ENCODE measurements at regions not wholly inside any gene's neighbourhood (a gene's known extent, or its start where the extent isn't known, plus 50 kb on each side); places are given as distances from the start of the nearest gene placed in this dataset.

DNA sequence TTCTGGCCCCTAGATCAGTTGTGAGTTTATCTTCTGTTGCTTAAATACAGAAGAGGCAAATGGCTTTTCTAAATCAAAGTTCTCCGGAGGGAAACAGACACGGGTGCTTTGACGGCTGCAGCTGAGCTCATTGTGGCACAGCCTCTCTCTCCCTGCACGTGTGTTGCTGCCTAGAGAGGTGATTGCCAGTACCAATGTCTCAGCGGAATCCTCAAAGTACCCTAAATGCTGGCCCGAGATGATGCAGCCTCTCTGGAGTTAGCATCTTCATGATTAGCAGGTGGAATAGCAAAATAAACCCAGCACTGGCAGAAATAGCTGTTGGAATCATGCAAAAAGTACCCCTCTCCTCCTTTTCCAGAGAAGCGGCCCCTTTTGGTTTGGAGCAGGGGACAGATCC, 192.2 kb downstream of the PRDM2 start:
- Histone ChIP-seq H3K36me3 (ENCODE audit: low read length) (no peaks in the 10 kb centered on the region), H3K9ac (ENCODE audit: low read length) (no peak overlapping the region), H3K27me3 (ENCODE audit: low read length) (no peaks in the 10 kb centered on the region; the same call in 1 of the 2 replicates), H4K20me1 (ENCODE audit: low read depth, low read length) (no peaks in the 10 kb centered on the region), H3K4me2 (ENCODE audit: low read depth, low read length, poor library complexity, severe bottlenecking) (no peak overlapping the region), H3K27ac (ENCODE audit: low read depth, low read length) (no peak overlapping the region), H3K9me2 (replicated peaks; ENCODE audit: insufficient read depth, low read length) (no peaks in the 10 kb centered on the region), H3K4me3 (ENCODE audit: insufficient read depth, low read length, poor library complexity, severe bottlenecking) (no peak overlapping the region), H2AFZ (ENCODE audit: low read depth, low read length, severe bottlenecking) (no peak overlapping the region), H3K79me2 (ENCODE audit: insufficient read depth, low read length) (no peaks in the 10 kb centered on the region), H3K9me3 (ENCODE audit: insufficient read depth, low read length) (no peaks in the 10 kb centered on the region), H3F3A (ENCODE audit: insufficient read depth) (no peaks in the 10 kb centered on the region)
- TF ChIP-seq EZH2phosphoT487 (conservative IDR thresholded peaks at IDR 0.05; ENCODE audit: low read length) = no peak
- TF ChIP-seq, protein P1, sequence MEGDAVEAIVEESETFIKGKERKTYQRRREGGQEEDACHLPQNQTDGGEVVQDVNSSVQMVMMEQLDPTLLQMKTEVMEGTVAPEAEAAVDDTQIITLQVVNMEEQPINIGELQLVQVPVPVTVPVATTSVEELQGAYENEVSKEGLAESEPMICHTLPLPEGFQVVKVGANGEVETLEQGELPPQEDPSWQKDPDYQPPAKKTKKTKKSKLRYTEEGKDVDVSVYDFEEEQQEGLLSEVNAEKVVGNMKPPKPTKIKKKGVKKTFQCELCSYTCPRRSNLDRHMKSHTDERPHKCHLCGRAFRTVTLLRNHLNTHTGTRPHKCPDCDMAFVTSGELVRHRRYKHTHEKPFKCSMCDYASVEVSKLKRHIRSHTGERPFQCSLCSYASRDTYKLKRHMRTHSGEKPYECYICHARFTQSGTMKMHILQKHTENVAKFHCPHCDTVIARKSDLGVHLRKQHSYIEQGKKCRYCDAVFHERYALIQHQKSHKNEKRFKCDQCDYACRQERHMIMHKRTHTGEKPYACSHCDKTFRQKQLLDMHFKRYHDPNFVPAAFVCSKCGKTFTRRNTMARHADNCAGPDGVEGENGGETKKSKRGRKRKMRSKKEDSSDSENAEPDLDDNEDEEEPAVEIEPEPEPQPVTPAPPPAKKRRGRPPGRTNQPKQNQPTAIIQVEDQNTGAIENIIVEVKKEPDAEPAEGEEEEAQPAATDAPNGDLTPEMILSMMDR (IDR thresholded peaks at IDR 0.05; ENCODE audit: insufficient read depth, low read length, poor library complexity, severe bottlenecking) = no peak

GRCh38 chr1:13892671-13893325, 192.8 kb downstream of the PRDM2 start:
- Histone ChIP-seq H3K9me2 (replicated peaks; ENCODE audit: insufficient read depth, low read length) (no peaks in the 10 kb centered on the region), H2AFZ (ENCODE audit: low read depth, low read length, severe bottlenecking) (no peak overlapping the region), H3K9ac (ENCODE audit: low read length) (no peak overlapping the region), H3K36me3 (ENCODE audit: low read length) (no peaks in the 10 kb centered on the region), H3K27ac (ENCODE audit: low read depth, low read length) (no peak overlapping the region), H3K4me2 (ENCODE audit: low read depth, low read length, poor library complexity, severe bottlenecking) (no peak overlapping the region), H3K4me3 (ENCODE audit: insufficient read depth, low read length, poor library complexity, severe bottlenecking) (no peak overlapping the region), H4K20me1 (ENCODE audit: low read depth, low read length) (no peaks in the 10 kb centered on the region), H3K79me2 (ENCODE audit: insufficient read depth, low read length) (no peaks in the 10 kb centered on the region), H3K9me3 (ENCODE audit: insufficient read depth, low read length) (no peaks in the 10 kb centered on the region), H3F3A (ENCODE audit: insufficient read depth) (no peaks in the 10 kb centered on the region), H3K27me3 (ENCODE audit: low read length) (no peaks in the 10 kb centered on the region; the same call in 1 of the 2 replicates)
- TF ChIP-seq, protein P1 (IDR thresholded peaks at IDR 0.05; ENCODE audit: insufficient read depth, low read length, poor library complexity, severe bottlenecking) = no peak
- no peak for TF ChIP-seq EZH2phosphoT487 (conservative IDR thresholded peaks at IDR 0.05; ENCODE audit: low read length)

DNA sequence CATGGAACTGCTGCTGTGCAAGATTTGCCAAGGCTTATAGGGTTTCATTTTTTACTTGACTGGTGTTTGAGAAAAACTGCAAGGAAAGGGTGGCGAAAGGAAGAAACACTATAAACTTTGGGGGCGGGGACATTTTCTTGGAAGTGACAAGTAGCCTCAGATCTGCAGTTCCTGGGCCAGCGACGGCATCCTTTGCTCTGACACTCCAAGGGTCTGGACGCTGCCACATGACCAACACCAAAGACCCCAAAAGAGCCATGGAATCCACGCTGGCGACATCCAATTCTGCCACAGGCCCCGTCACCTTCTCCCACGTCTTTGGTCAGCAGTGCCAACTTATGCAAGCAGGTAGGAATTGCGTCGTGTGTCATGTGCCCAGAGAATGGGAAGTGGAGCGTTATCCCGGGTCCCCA, 193.4 kb downstream of the PRDM2 start:
- Histone ChIP-seq H3F3A (ENCODE audit: insufficient read depth) (no peaks in the 10 kb centered on the region), H3K9me3 (ENCODE audit: insufficient read depth, low read length) (no peaks in the 10 kb centered on the region), H3K27me3 (ENCODE audit: low read length) (no peaks in the 10 kb centered on the region; the same call in 1 of the 2 replicates), H3K4me3 (ENCODE audit: insufficient read depth, low read length, poor library complexity, severe bottlenecking) (no peak overlapping the region), H3K79me2 (ENCODE audit: insufficient read depth, low read length) (no peaks in the 10 kb centered on the region), H3K27ac (ENCODE audit: low read depth, low read length) (no peak overlapping the region), H2AFZ (ENCODE audit: low read depth, low read length, severe bottlenecking) (no peak overlapping the region), H3K36me3 (ENCODE audit: low read length) (no peaks in the 10 kb centered on the region), H4K20me1 (ENCODE audit: low read depth, low read length) (no peaks in the 10 kb centered on the region), H3K9me2 (replicated peaks; ENCODE audit: insufficient read depth, low read length) (no peaks in the 10 kb centered on the region), H3K4me2 (ENCODE audit: low read depth, low read length, poor library complexity, severe bottlenecking) (no peak overlapping the region), H3K9ac (ENCODE audit: low read length) (no peak overlapping the region)
- TF ChIP-seq, protein P1 (IDR thresholded peaks at IDR 0.05; ENCODE audit: insufficient read depth, low read length, poor library complexity, severe bottlenecking) = no peak
- TF ChIP-seq EZH2phosphoT487 (conservative IDR thresholded peaks at IDR 0.05; ENCODE audit: low read length) = no peak

Measured in SU-DHL-6 (cell line).